PC-3 (cell line): ENCODE measurements at regions not wholly inside any gene's neighbourhood (a gene's known extent, or its start where the extent isn't known, plus 50 kb on each side); places are given as distances from the start of the nearest gene placed in this dataset.

Source experiments
- ATAC-seq: fragments of 200-7000 bp; cut with Tn5 transposase; 2 replicates; pipeline ENCODE4 v1.9.1; 2020; ENCODE audit warnings: mild to moderate bottlenecking, moderate library complexity
- BruUV-seq: library from RNA; stranded (reverse); fragments of 400-500 nt; replicated peaks from 2 replicates; lab custom pipeline; 2021; lab: Mats Ljungman, UMichigan
- CTCF ChIA-PET: fragments of 300-600 bp; sonication (Branson Sonifier 250); formaldehyde crosslinking; loops from one replicate; lab custom pipeline; 2022; ENCODE audit warnings: antibody characterized with exemption; lab: Charles Lee
- POLR2A ChIA-PET: fragments of 300-600 bp; sonication (Branson Sonifier 250); formaldehyde crosslinking; loops from one replicate; lab custom pipeline; 2022; ENCODE audit warnings: antibody characterized with exemption; ENCODE audit not compliant: unreplicated experiment; lab: Charles Lee
- DNase-seq: peaks from one replicate; pipeline ENCODE4 v3.0.0-alpha.2; 2015
- H2AFZ ChIP-seq: fragments of 300-600 bp; sonication (generic); 2 replicates; pipeline ENCODE4 v1.6.0; 2016; ENCODE audit warnings: antibody characterized with exemption, low read length
- H3F3A ChIP-seq: fragments of 300-600 bp; sonication (generic); one replicate; pipeline ENCODE4 v1.6.0; 2017; ENCODE audit warnings: antibody characterized with exemption, low read length, control low read depth, mild to moderate bottlenecking; ENCODE audit not compliant: unreplicated experiment
- H3K27ac ChIP-seq: fragments of 300-600 bp; sonication (generic); 2 replicates; pipeline ENCODE4 v1.5.1; 2016; ENCODE audit warnings: mild to moderate bottlenecking, low read length
- H3K27me3 ChIP-seq: fragments of 300-600 bp; sonication (generic); 2 replicates; pipeline ENCODE4 v1.6.1; 2016; ENCODE audit warnings: low read length, mixed read lengths
- H3K36me3 ChIP-seq: fragments of 300-600 bp; sonication (generic); 2 replicates; pipeline ENCODE4 v1.6.1; 2016; ENCODE audit warnings: low read depth, mixed run types, low read length, mixed read lengths
- H3K4me1 ChIP-seq: fragments of 300-600 bp; sonication (generic); 2 replicates; pipeline ENCODE4 v1.5.1; 2016; ENCODE audit warnings: low read length; ENCODE audit not compliant: insufficient read depth
- H3K4me2 ChIP-seq: fragments of 300-600 bp; sonication (generic); 2 replicates; pipeline ENCODE4 v1.6.0; 2016; ENCODE audit warnings: low read length
- H3K4me3 ChIP-seq: fragments of 300-600 bp; sonication (generic); 2 replicates; pipeline ENCODE4 v1.5.1; 2016; ENCODE audit warnings: mild to moderate bottlenecking, low read length, mixed read lengths
- H3K79me2 ChIP-seq: fragments of 300-600 bp; sonication (generic); 2 replicates; pipeline ENCODE4 v1.6.1; 2017; ENCODE audit warnings: low read length, mixed read lengths
- H3K9ac ChIP-seq: fragments of 300-600 bp; sonication (generic); 2 replicates; pipeline ENCODE4 v1.6.0; 2016; ENCODE audit warnings: mild to moderate bottlenecking, low read length
- H3K9me2 ChIP-seq: fragments of 300-600 bp; sonication (generic); replicated peaks from 2 replicates; pipeline ENCODE4 v1.6.1; 2016; ENCODE audit warnings: mixed run types, low read length, mixed read lengths
- H3K9me3 ChIP-seq: fragments of 300-600 bp; sonication (generic); 2 replicates; pipeline ENCODE4 v1.6.1; 2016; ENCODE audit warnings: low read length, mixed read lengths
- H4K20me1 ChIP-seq: fragments of 300-600 bp; sonication (generic); 2 replicates; pipeline ENCODE4 v1.6.1; 2016; ENCODE audit warnings: low read length, mixed read lengths
- CTCF ChIP-seq: fragments of 300-600 bp; sonication (generic); conservative IDR thresholded peaks from 2 replicates; pipeline ENCODE4 v1.5.1; 2017; ENCODE audit warnings: antibody characterized with exemption, low read depth, mild to moderate bottlenecking, low read length
- EZH2 ChIP-seq: fragments of 300-600 bp; sonication (generic); IDR thresholded peaks from one replicate; pipeline ENCODE4 v1.6.1; 2017; ENCODE audit warnings: antibody characterized with exemption, mild to moderate bottlenecking, low read length; ENCODE audit not compliant: unreplicated experiment
- EZH2phosphoT487 ChIP-seq: fragments of 300-600 bp; sonication (generic); IDR thresholded peaks from 2 replicates; pipeline ENCODE4 v1.6.1; 2018; ENCODE audit warnings: mild to moderate bottlenecking, antibody characterized with exemption, low read length, borderline replicate concordance
- intact Hi-C: fragments of 100-400 bp; cut with micrococcal nuclease; formaldehyde crosslinking; loops from 2 replicates; pipeline ENCODE4 v1.9.0; 2023

DNA sequence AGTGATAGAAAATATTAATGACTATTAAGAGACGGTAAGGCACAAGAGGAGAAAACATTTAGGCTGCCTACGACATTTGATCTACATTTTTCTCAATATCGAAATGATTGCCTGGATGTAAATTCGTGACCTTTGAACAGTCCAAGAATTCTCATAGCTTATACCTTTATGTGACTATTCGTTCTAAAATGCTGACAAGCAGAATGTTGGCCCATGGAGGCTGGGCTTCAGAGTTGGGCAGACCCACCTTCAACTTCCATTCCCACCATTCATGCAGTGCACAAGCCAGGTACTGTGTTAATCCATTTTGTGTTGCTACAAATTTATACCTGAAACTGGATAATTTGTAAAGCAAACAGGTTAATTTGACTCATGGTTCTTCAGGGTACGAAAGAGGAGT lies 441.4 kb upstream of the COBL start:
- TF ChIP-seq EZH2phosphoT487 (no peak), CTCF (no peak), EZH2 (no peak)
- no peaks in the 10 kb centered on the region for H4K20me1 ChIP-seq
- H3K4me2 ChIP-seq: no peak overlapping the region
- no peaks in the 10 kb centered on the region for H3K36me3 ChIP-seq
- H3K9me3 ChIP-seq: no peaks in the 10 kb centered on the region
- ATAC-seq (no peak), DNase-seq (no peak)
- BruUV-seq: no TSS peak
- no peaks in the 10 kb centered on the region for H3K9me2 ChIP-seq
- H2AFZ ChIP-seq: no peak overlapping the region
- no peak overlapping the region for H3K27ac ChIP-seq
- H3K4me3 ChIP-seq: no peak overlapping the region
- H3F3A ChIP-seq: no peaks in the 10 kb centered on the region
- intact Hi-C loops: no loop called here
- H3K9ac ChIP-seq: no peak overlapping the region
- ChIA-PET CTCF (no interaction called here), POLR2A (no interaction called here)
- H3K4me1 ChIP-seq: no peaks in the 10 kb centered on the region
- H3K79me2 ChIP-seq: no peaks in the 10 kb centered on the region
- H3K27me3 ChIP-seq: no peaks in the 10 kb centered on the region

DNA sequence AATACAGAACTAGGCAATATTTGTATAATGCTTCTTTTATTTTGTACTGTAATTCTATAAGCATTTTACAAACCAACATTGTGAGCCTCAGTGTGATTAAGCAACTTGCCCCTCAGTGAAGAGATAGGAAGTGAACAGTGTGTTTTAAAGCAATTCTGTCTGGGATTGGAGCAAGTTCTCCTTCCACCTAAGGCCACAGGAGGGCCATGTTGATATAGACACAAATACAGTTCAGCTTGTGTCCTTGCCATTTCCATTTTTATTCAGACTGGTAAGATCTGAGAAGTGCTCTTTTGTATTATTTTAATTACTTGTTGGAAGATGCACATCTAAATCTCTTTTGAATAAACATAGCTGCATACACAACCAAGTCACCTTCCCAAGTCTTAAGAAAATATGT lies 416.3 kb upstream of the COBL start:
- H3F3A ChIP-seq: no peaks in the 10 kb centered on the region
- H3K79me2 ChIP-seq: no peaks in the 10 kb centered on the region
- no peak overlapping the region for H2AFZ ChIP-seq
- no peaks in the 10 kb centered on the region for H4K20me1 ChIP-seq
- no peak overlapping the region for H3K27ac ChIP-seq
- no peak for ATAC-seq
- TF ChIP-seq CTCF: no peak
- no peak for TF ChIP-seq EZH2phosphoT487
- no peak for TF ChIP-seq EZH2
- H3K9me2 ChIP-seq: no peaks in the 10 kb centered on the region
- H3K4me2 ChIP-seq: no peak overlapping the region
- ChIA-PET CTCF (no interaction called here), POLR2A (no interaction called here)
- no peaks in the 10 kb centered on the region for H3K4me1 ChIP-seq
- no peak overlapping the region for H3K4me3 ChIP-seq
- H3K27me3 ChIP-seq: no peaks in the 10 kb centered on the region
- no TSS peak for BruUV-seq
- DNase-seq: no peak
- H3K36me3 ChIP-seq: no peaks in the 10 kb centered on the region
- H3K9ac ChIP-seq: no peak overlapping the region
- intact Hi-C loops: no loop called here
- 0 out of 2 replicates have a peak, but pooled peaks cover 3% of the 10 kb centered on the region for H3K9me3 ChIP-seq

GRCh38 chr7:51732116-51732515 lies 415.5 kb upstream of the COBL start:
- Histone ChIP-seq H3K27ac (no peak overlapping the region), H3K9me3 (0 out of 2 replicates have a peak, but pooled peaks cover 3% of the 10 kb centered on the region), H3F3A (no peaks in the 10 kb centered on the region), H3K4me1 (no peaks in the 10 kb centered on the region), H3K4me2 (no peak overlapping the region), H3K4me3 (no peak overlapping the region), H2AFZ (no peak overlapping the region), H3K27me3 (no peaks in the 10 kb centered on the region), H3K9ac (no peak overlapping the region), H3K79me2 (no peaks in the 10 kb centered on the region), H3K36me3 (no peaks in the 10 kb centered on the region), H4K20me1 (no peaks in the 10 kb centered on the region), H3K9me2 (no peaks in the 10 kb centered on the region)
- ATAC-seq: no peak
- BruUV-seq: no TSS peak
- no peak for DNase-seq
- POLR2A ChIA-PET: no interaction called here
- intact Hi-C loops: no loop called here
- TF ChIP-seq CTCF (no peak), EZH2phosphoT487 (no peak), EZH2 (no peak)
- CTCF ChIA-PET: no interaction called here
